AG09309 (cell line): ENCODE measurements at regions not wholly inside any gene's neighbourhood (a gene's known extent, or its start where the extent isn't known, plus 50 kb on each side); places are given as distances from the start of the nearest gene placed in this dataset.

Source experiments
- DNase-seq: peaks from one replicate; pipeline ENCODE4 v3.0.0-alpha.2; 2010; ENCODE audit warnings: low read depth
- H3K4me3 ChIP-seq: 2 replicates; pipeline ENCODE4 v1.5.1; 2011; ENCODE audit warnings: mild to moderate bottlenecking, low read depth, low read length, moderate library complexity; ENCODE audit not compliant: control insufficient read depth
- TF ChIP-seq, protein P1 (sequence below): IDR thresholded peaks from 2 replicates; pipeline ENCODE4 v1.5.1; 2011; ENCODE audit warnings: mild to moderate bottlenecking, low read depth, low read length, inconsistent platforms; ENCODE audit not compliant: insufficient read depth, control insufficient read depth; ENCODE audit errors: missing control alignments

DNA sequence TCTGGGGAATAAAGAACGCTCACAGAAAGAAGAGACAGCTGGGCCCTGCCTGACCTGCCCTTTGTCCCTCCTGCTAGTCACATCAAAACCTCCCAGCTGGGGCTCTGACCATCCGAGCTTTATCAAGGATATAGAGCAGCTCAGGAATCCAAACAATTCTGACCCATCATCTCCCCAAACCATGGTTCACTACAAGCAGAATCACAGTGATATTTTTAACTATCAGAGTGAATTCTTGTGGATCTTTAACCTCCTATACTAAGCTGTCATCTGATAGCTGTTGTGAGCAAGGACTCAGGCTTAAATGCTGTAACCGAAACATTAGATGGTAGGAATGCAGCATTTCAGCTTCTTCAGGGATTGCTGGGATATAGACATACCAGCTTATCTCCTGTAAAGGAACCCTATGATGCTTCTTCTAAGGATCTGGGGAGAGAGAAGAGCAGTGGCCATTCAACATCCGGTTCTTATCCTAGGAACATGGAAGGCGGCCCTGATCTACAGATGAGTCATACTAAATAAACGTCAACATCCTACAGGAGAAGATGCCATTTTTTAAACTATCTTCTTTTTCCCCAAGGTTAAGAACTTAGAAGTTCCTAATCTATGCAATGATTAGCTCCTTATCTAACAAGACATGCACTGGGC is 84.7 kb upstream of the AKIP1 start:
- TF ChIP-seq, protein P1, sequence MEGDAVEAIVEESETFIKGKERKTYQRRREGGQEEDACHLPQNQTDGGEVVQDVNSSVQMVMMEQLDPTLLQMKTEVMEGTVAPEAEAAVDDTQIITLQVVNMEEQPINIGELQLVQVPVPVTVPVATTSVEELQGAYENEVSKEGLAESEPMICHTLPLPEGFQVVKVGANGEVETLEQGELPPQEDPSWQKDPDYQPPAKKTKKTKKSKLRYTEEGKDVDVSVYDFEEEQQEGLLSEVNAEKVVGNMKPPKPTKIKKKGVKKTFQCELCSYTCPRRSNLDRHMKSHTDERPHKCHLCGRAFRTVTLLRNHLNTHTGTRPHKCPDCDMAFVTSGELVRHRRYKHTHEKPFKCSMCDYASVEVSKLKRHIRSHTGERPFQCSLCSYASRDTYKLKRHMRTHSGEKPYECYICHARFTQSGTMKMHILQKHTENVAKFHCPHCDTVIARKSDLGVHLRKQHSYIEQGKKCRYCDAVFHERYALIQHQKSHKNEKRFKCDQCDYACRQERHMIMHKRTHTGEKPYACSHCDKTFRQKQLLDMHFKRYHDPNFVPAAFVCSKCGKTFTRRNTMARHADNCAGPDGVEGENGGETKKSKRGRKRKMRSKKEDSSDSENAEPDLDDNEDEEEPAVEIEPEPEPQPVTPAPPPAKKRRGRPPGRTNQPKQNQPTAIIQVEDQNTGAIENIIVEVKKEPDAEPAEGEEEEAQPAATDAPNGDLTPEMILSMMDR = no peak
- H3K4me3 ChIP-seq = no peak overlapping the region
- no peak for DNase-seq

DNA sequence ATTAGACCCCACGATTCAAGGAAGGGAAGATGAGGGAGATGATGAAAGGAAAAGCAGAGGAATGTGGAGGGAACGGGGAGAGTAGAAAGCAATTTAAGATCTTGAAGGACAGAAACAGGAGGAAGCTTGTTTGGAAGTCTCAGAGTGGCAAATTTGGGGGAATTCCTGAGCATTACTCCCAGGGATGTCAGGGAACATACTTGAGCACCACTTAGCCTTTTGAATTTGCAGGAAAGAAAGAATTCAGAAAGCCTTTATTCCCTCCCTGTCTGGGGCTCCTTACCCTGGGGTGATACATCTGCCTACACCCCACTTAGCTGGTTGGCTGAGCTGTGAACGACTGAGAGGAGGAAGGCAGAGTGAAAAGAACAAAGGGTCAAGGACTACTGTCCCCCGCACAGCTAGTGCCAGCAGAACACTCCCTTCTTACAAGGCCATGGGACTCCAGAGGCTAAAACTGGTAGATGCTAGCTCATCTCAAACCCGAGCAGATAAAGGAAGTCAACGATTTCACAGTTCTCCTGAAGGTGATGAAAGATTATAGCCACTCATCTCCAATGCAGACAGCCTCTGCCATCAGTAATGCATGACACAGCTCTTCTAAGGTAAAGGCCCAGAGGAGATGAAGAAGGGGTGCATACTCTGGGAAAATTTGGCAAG is 84.0 kb upstream of the AKIP1 start:
- no peak for DNase-seq
- no peak overlapping the region for H3K4me3 ChIP-seq
- TF ChIP-seq, protein P1 = no peak

DNA sequence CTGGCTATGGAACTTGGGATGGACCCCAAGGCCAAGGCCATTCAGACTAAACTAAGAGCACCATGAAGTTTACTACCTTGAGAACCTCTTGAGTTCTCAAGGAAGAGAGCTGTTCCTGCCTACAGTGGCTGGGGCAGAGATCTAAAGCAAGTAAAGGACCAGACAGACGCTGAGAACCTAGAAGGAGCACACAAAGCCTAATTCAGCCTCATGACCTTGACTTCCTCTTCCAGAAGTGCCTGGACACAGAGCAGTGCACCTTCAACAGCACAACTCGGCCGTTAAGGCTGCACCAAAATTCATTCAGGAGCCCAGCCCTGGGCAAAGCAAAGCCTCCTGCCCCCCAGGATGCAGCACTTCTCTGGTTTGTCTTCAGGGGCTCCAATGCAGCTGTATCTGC is 82.9 kb upstream of the AKIP1 start:
- no peak overlapping the region for H3K4me3 ChIP-seq
- TF ChIP-seq, protein P1 = no peak
- DNase-seq = no peak

DNA sequence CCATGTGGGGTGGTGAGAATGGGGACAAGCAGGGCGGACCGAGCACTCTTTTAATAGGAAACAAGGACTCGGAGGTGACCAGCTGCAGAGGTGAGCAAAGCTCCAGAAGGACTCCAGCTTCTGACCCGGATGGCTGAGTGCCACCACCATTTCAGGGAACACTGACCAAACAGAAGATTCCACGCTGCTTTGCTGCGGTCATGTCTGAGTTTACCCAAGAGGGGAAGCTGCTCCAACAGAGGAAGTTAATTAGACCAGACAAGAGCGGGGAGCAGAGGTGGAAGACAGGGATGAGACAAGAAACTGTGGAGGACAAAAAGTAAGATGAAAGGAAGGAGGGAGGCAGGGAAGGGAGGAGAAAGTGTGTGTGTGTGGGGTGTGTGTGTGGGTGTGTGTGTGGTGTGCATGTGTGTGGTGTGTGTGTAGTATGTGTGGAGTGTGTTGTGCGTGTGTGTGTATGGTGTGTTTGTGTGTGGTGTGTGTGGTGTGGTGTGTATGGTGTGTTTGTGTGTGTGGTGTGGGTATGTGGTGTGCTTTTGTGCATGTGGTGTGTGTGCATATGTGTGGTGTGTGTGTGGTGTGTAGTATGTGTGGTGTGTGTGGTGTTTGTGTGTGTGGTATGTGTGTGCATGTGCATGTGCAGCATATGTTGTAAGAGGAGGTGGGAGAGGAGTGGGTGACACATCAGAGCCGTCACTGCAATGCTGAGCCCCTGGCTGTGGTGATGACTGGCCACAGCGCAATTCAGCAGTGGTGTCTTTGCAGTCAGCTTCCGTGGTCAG is 82.2 kb upstream of the AKIP1 start:
- TF ChIP-seq, protein P1 = no peak
- H3K4me3 ChIP-seq = no peak overlapping the region
- no peak for DNase-seq

DNA sequence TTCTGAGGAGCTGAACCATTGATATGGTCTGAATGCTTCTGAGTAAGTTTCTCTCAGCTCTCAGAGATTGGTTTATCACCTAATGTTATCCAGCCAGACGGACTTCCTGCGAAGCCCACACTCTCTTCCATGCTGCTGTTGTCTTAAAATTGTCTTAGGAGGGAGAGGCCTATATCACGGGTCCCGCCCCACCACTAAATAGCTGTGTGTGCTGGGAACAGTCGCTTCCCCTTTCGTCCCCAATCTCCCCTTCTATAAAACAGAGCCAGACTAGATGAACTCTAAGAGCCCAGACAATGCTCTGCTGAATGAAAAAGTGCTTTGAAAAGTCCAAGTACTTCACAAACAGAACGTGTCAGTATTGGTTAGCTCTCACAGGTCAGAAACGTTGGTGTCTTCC is 81.4 kb upstream of the AKIP1 start:
- no peak for DNase-seq
- TF ChIP-seq, protein P1 = no peak
- no peak overlapping the region for H3K4me3 ChIP-seq

DNA sequence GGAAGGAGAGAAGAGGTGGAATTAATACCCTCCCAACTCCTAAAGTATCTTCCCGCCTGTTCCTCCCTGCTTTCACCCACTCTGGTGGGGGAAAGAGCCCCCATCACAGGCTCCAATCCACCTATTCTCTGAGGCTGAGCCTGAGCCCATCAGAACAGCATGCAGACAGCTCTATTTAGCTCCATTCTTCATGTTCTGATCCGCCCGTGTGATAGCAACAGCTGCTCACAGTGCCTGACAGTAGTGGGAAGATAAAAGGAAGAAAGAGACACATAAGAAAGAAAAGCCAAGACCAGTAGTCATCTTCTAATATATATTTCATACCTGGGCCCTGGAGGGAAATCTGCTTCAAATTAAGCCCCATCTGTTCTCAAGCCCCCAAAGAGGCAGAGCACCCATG is 80.3 kb upstream of the AKIP1 start:
- TF ChIP-seq, protein P1 = no peak
- no peak overlapping the region for H3K4me3 ChIP-seq
- DNase-seq = no peak
